22Rv1 (cell line): ENCODE measurements at regions not wholly inside any gene's neighbourhood (a gene's known extent, or its start where the extent isn't known, plus 50 kb on each side); places are given as distances from the start of the nearest gene placed in this dataset.

Source experiments
- ZFX ChIP-seq: fragments of 450-650 bp; IDR thresholded peaks from 2 replicates; pipeline ENCODE4 v1.6.1; 2017; ENCODE audit warnings: antibody characterized with exemption, borderline replicate concordance
- TF ChIP-seq, protein P1 (sequence below): fragments of 450-650 bp; IDR thresholded peaks from 2 replicates; pipeline ENCODE4 v1.5.1; 2017; ENCODE audit warnings: mild to moderate bottlenecking

DNA sequence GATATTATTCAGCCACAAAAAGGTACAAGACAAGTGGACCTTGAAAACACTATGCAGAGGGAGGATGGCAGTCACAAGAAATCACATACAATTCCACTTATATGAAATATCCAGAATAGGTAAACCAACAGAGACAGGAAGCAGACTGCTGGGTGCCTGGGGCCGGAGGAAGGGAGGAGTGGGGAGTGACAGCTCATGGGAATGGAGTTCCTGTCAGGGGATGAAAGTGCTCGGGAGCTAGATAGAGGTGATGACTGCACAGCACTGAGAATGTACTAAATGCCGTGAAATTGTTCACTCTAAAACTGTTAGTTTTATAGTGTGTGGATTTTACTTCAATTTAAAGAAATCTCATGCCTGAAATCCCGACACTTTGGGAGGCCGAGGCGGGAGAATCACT, 74.2 kb upstream of the MED9 start:
- TF ChIP-seq, protein P1, sequence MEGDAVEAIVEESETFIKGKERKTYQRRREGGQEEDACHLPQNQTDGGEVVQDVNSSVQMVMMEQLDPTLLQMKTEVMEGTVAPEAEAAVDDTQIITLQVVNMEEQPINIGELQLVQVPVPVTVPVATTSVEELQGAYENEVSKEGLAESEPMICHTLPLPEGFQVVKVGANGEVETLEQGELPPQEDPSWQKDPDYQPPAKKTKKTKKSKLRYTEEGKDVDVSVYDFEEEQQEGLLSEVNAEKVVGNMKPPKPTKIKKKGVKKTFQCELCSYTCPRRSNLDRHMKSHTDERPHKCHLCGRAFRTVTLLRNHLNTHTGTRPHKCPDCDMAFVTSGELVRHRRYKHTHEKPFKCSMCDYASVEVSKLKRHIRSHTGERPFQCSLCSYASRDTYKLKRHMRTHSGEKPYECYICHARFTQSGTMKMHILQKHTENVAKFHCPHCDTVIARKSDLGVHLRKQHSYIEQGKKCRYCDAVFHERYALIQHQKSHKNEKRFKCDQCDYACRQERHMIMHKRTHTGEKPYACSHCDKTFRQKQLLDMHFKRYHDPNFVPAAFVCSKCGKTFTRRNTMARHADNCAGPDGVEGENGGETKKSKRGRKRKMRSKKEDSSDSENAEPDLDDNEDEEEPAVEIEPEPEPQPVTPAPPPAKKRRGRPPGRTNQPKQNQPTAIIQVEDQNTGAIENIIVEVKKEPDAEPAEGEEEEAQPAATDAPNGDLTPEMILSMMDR: no peak
- TF ChIP-seq ZFX: no peak
